Body of pancreas (tissue), 4 donors: ENCODE measurements at regions not wholly inside any gene's neighbourhood (a gene's known extent, or its start where the extent isn't known, plus 50 kb on each side); places are given as distances from the start of the nearest gene placed in this dataset.

Experiments
- POLR2A ChIP-seq, 3 donors: fragments of 450-650 bp; IDR thresholded peaks; one replicate each; pipeline ENCODE4 v1.6.1; 2016; ENCODE audit warnings: antibody characterized with exemption in 3 of 3, mild to moderate bottlenecking in 2 of 3
- TF ChIP-seq, protein P1 (sequence below), 7 experiments: fragments of 450-650 bp in 4 of 7; fragments of 200-600 bp in 3 of 7; sonication (generic) in 3 of 7; IDR thresholded peaks; one replicate each; pipeline ENCODE4 v1.5.1; 2016 to 2019; ENCODE audit warnings: antibody characterized with exemption in 7 of 7

DNA sequence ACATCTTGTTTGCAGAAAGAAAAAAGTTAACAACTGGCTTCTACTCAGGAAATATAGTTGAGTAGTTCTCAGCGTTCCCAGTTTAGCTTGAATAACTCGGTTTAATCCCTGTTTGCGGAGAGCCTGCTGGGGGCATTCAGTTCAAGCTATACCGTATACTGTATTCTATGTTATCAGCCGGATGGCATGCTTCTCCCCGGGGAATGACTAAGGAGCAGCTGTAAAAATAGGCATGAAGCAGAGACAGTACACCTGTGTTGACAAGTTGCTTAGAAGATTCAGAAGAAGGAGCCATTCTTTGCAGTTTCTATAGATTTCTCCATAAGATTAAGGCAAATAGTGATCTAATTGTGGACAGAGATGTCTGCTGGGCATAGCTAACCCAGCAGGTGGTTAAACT lies 267.8 kb upstream of the NCAM2 start:
- no peak for TF ChIP-seq POLR2A (IDR thresholded peaks at IDR 0.05)
- TF ChIP-seq, protein P1, sequence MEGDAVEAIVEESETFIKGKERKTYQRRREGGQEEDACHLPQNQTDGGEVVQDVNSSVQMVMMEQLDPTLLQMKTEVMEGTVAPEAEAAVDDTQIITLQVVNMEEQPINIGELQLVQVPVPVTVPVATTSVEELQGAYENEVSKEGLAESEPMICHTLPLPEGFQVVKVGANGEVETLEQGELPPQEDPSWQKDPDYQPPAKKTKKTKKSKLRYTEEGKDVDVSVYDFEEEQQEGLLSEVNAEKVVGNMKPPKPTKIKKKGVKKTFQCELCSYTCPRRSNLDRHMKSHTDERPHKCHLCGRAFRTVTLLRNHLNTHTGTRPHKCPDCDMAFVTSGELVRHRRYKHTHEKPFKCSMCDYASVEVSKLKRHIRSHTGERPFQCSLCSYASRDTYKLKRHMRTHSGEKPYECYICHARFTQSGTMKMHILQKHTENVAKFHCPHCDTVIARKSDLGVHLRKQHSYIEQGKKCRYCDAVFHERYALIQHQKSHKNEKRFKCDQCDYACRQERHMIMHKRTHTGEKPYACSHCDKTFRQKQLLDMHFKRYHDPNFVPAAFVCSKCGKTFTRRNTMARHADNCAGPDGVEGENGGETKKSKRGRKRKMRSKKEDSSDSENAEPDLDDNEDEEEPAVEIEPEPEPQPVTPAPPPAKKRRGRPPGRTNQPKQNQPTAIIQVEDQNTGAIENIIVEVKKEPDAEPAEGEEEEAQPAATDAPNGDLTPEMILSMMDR (IDR thresholded peaks at IDR 0.05), result no peak
